DND-41 (cell line): ENCODE measurements at regions not wholly inside any gene's neighbourhood (a gene's known extent, or its start where the extent isn't known, plus 50 kb on each side); places are given as distances from the start of the nearest gene placed in this dataset.

Experiments used
- CTCF ChIP-seq: IDR thresholded peaks from 2 replicates; pipeline ENCODE4 v1.5.1; 2012; ENCODE audit warnings: borderline replicate concordance, low read length, moderate library complexity, mild to moderate bottlenecking; ENCODE audit not compliant: poor library complexity, severe bottlenecking; ENCODE audit errors: extremely low read depth
- EZH2 ChIP-seq: IDR thresholded peaks from 3 replicates; pipeline ENCODE4 v1.6.1; 2012; ENCODE audit warnings: borderline replicate concordance, low read depth, mild to moderate bottlenecking, moderate library complexity, low read length, inconsistent platforms; ENCODE audit not compliant: severe bottlenecking

DNA sequence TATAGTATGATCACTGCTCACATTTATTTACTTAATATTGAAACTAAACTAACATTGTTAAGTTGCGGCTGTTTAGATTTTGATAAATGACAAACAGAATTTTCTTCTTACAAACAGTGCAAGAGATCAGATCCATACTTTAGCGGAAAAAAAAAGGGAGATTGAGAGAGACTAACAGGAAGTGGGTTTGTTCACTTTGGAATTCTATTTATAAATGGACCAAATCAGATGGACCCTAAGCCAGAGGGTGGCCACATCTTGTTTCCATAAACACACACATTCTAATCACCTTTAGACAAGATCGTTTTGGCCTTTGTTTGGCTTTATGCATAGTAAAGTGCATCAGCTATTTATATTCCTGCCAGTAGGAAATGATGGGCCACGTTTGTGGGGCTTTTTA lies 381.4 kb upstream of the CD180 start:
- no peak for TF ChIP-seq CTCF
- TF ChIP-seq EZH2 = no peak
